PC-3 (cell line): ENCODE measurements at regions not wholly inside any gene's neighbourhood (a gene's known extent, or its start where the extent isn't known, plus 50 kb on each side); places are given as distances from the start of the nearest gene placed in this dataset.

Source experiments
- ATAC-seq: fragments of 200-7000 bp; cut with Tn5 transposase; 2 replicates; pipeline ENCODE4 v1.9.1; 2020; ENCODE audit warnings: mild to moderate bottlenecking, moderate library complexity
- BruUV-seq: library from RNA; stranded (reverse); fragments of 400-500 nt; replicated peaks from 2 replicates; lab custom pipeline; 2021; lab: Mats Ljungman, UMichigan
- CTCF ChIA-PET: fragments of 300-600 bp; sonication (Branson Sonifier 250); formaldehyde crosslinking; loops from one replicate; lab custom pipeline; 2022; ENCODE audit warnings: antibody characterized with exemption; lab: Charles Lee
- POLR2A ChIA-PET: fragments of 300-600 bp; sonication (Branson Sonifier 250); formaldehyde crosslinking; loops from one replicate; lab custom pipeline; 2022; ENCODE audit warnings: antibody characterized with exemption; ENCODE audit not compliant: unreplicated experiment; lab: Charles Lee
- DNase-seq: peaks from one replicate; pipeline ENCODE4 v3.0.0-alpha.2; 2015
- H2AFZ ChIP-seq: fragments of 300-600 bp; sonication (generic); 2 replicates; pipeline ENCODE4 v1.6.0; 2016; ENCODE audit warnings: antibody characterized with exemption, low read length
- H3F3A ChIP-seq: fragments of 300-600 bp; sonication (generic); one replicate; pipeline ENCODE4 v1.6.0; 2017; ENCODE audit warnings: antibody characterized with exemption, low read length, control low read depth, mild to moderate bottlenecking; ENCODE audit not compliant: unreplicated experiment
- H3K27ac ChIP-seq: fragments of 300-600 bp; sonication (generic); 2 replicates; pipeline ENCODE4 v1.5.1; 2016; ENCODE audit warnings: mild to moderate bottlenecking, low read length
- H3K27me3 ChIP-seq: fragments of 300-600 bp; sonication (generic); 2 replicates; pipeline ENCODE4 v1.6.1; 2016; ENCODE audit warnings: low read length, mixed read lengths
- H3K36me3 ChIP-seq: fragments of 300-600 bp; sonication (generic); 2 replicates; pipeline ENCODE4 v1.6.1; 2016; ENCODE audit warnings: low read depth, mixed run types, low read length, mixed read lengths
- H3K4me1 ChIP-seq: fragments of 300-600 bp; sonication (generic); 2 replicates; pipeline ENCODE4 v1.5.1; 2016; ENCODE audit warnings: low read length; ENCODE audit not compliant: insufficient read depth
- H3K4me2 ChIP-seq: fragments of 300-600 bp; sonication (generic); 2 replicates; pipeline ENCODE4 v1.6.0; 2016; ENCODE audit warnings: low read length
- H3K4me3 ChIP-seq: fragments of 300-600 bp; sonication (generic); 2 replicates; pipeline ENCODE4 v1.5.1; 2016; ENCODE audit warnings: mild to moderate bottlenecking, low read length, mixed read lengths
- H3K79me2 ChIP-seq: fragments of 300-600 bp; sonication (generic); 2 replicates; pipeline ENCODE4 v1.6.1; 2017; ENCODE audit warnings: low read length, mixed read lengths
- H3K9ac ChIP-seq: fragments of 300-600 bp; sonication (generic); 2 replicates; pipeline ENCODE4 v1.6.0; 2016; ENCODE audit warnings: mild to moderate bottlenecking, low read length
- H3K9me2 ChIP-seq: fragments of 300-600 bp; sonication (generic); replicated peaks from 2 replicates; pipeline ENCODE4 v1.6.1; 2016; ENCODE audit warnings: mixed run types, low read length, mixed read lengths
- H3K9me3 ChIP-seq: fragments of 300-600 bp; sonication (generic); 2 replicates; pipeline ENCODE4 v1.6.1; 2016; ENCODE audit warnings: low read length, mixed read lengths
- H4K20me1 ChIP-seq: fragments of 300-600 bp; sonication (generic); 2 replicates; pipeline ENCODE4 v1.6.1; 2016; ENCODE audit warnings: low read length, mixed read lengths
- CTCF ChIP-seq: fragments of 300-600 bp; sonication (generic); conservative IDR thresholded peaks from 2 replicates; pipeline ENCODE4 v1.5.1; 2017; ENCODE audit warnings: antibody characterized with exemption, low read depth, mild to moderate bottlenecking, low read length
- EZH2 ChIP-seq: fragments of 300-600 bp; sonication (generic); IDR thresholded peaks from one replicate; pipeline ENCODE4 v1.6.1; 2017; ENCODE audit warnings: antibody characterized with exemption, mild to moderate bottlenecking, low read length; ENCODE audit not compliant: unreplicated experiment
- EZH2phosphoT487 ChIP-seq: fragments of 300-600 bp; sonication (generic); IDR thresholded peaks from 2 replicates; pipeline ENCODE4 v1.6.1; 2018; ENCODE audit warnings: mild to moderate bottlenecking, antibody characterized with exemption, low read length, borderline replicate concordance
- intact Hi-C: fragments of 100-400 bp; cut with micrococcal nuclease; formaldehyde crosslinking; loops from 2 replicates; pipeline ENCODE4 v1.9.0; 2023

DNA sequence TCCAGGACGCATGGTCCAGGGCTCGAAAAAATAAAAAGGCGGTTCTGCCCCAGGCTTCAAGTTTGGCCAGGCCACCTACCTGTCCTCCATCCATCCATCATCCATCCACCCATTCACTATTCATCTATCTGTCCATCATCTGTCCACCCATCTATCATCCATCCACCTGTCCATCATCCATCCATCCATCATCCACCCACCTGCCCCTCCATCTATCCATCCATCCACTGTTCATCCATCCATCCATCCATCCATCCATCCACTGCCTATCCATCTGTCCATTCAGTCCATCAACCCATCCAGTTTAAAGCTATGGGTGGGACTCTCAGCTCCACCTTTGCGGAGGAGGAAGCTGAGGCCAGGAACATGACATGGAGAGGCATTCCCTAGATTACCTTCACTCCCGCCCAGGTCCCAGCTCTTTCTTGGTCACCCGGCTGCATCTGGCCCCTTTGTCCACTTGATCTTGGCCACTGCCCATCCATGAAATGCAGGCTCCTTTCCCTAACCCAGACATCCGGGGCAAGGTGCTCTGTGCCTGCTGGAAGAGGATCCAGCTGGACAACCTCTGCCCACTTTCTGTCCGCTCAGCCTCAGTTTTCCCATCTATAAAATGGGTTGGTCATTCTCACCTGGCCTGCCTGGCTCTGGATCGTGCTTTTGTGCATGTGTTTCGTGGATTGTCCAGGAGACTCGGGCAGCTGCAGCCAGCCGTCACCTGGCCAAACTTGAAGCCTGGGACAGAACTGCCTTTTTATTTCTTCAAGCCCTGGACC is 236.0 kb upstream of the CIBAR2 start:
- BruUV-seq: no TSS peak
- no peak for DNase-seq
- H3K9ac ChIP-seq: no peak overlapping the region
- TF ChIP-seq EZH2phosphoT487 (no peak), CTCF (no peak), EZH2 (no peak)
- no peaks in the 10 kb centered on the region for H3K36me3 ChIP-seq
- H3K9me2 ChIP-seq: no peaks in the 10 kb centered on the region
- H3K27me3 ChIP-seq: no peaks in the 10 kb centered on the region
- intact Hi-C loops: no loop called here
- no peaks in the 10 kb centered on the region for H3F3A ChIP-seq
- no peak overlapping the region for H3K4me3 ChIP-seq
- POLR2A ChIA-PET: no interaction called here
- H3K27ac ChIP-seq: no peak overlapping the region
- no peak overlapping the region for H3K4me2 ChIP-seq
- H3K79me2 ChIP-seq: no peaks in the 10 kb centered on the region
- no peak for ATAC-seq
- CTCF ChIA-PET: no interaction called here
- H2AFZ ChIP-seq: no peak overlapping the region
- no peaks in the 10 kb centered on the region for H3K9me3 ChIP-seq
- H3K4me1 ChIP-seq: peaks cover 6% of the 10 kb centered on the region
- 0 out of 2 replicates have a peak, but pooled peaks cover 4% of the 10 kb centered on the region for H4K20me1 ChIP-seq

GRCh38 chr16:85348911-85349334 is 236.7 kb upstream of the CIBAR2 start:
- DNase-seq (no peak), ATAC-seq (no peak)
- Histone ChIP-seq H4K20me1 (0 out of 2 replicates have a peak, but pooled peaks cover 4% of the 10 kb centered on the region), H3K4me3 (no peak overlapping the region), H3K9ac (no peak overlapping the region), H3K36me3 (no peaks in the 10 kb centered on the region), H3K4me1 (peaks cover 12% of the 10 kb centered on the region), H3K27ac (no peak overlapping the region), H3K4me2 (no peak overlapping the region), H3K79me2 (no peaks in the 10 kb centered on the region), H3F3A (no peaks in the 10 kb centered on the region), H3K27me3 (no peaks in the 10 kb centered on the region), H3K9me2 (no peaks in the 10 kb centered on the region), H2AFZ (no peak overlapping the region), H3K9me3 (no peaks in the 10 kb centered on the region)
- POLR2A ChIA-PET: no interaction called here
- CTCF ChIA-PET: no interaction called here
- BruUV-seq: no TSS peak
- intact Hi-C loops: no loop called here
- TF ChIP-seq CTCF (no peak), EZH2phosphoT487 (no peak), EZH2 (no peak)
